ENCODE measurements at regions not wholly inside any gene's neighbourhood (a gene's known extent, or its start where the extent isn't known, plus 50 kb on each side); places are given as distances from the start of the nearest gene placed in this dataset.

- H3K4me1 ChIP-seq: no peaks in the 10 kb centered on the region
- H3K9me3 ChIP-seq: no peaks in the 10 kb centered on the region
- intact Hi-C loops (cut with DNase I; ENCODE audit: low total_unique reads): no loop called here
- 75 to 86% methylated on average over 2 of the region's 2 CpGs for WGBS, 2 donors
- H3K4me3 ChIP-seq: no peak overlapping the region
- H3K36me3 ChIP-seq (ENCODE audit: low read depth, missing control alignments): no peaks in the 10 kb centered on the region
- H3K27me3 ChIP-seq: no peaks in the 10 kb centered on the region
- TF ChIP-seq CTCF (IDR thresholded peaks at IDR 0.05): no peak
- TF ChIP-seq POLR2A (IDR thresholded peaks at IDR 0.05): no peak
- no peak overlapping the region for H3K27ac ChIP-seq
- no peak for DNase-seq
Observed at GRCh38 chr1:116259663-116260062, 113.4 kb upstream of the ATP1A1 start.

GRCh38 chr1:116260115-116260514 is 112.9 kb upstream of the ATP1A1 start:
- no peak for DNase-seq
- Histone ChIP-seq H3K9me3 (no peaks in the 10 kb centered on the region), H3K4me1 (no peaks in the 10 kb centered on the region), H3K27me3 (no peaks in the 10 kb centered on the region), H3K27ac (no peak overlapping the region), H3K4me3 (no peak overlapping the region), H3K36me3 (ENCODE audit: low read depth, missing control alignments) (no peaks in the 10 kb centered on the region)
- 58 to 63% methylated on average over 1 of the region's 1 CpG for WGBS, 2 donors
- intact Hi-C loops (cut with DNase I; ENCODE audit: low total_unique reads): no loop called here
- no peak for TF ChIP-seq CTCF (IDR thresholded peaks at IDR 0.05)

GRCh38 chr1:116260621-116261020 is 112.4 kb upstream of the ATP1A1 start:
- no peak for DNase-seq

GRCh38 chr1:116261227-116261626 is 111.8 kb upstream of the ATP1A1 start:
- TF ChIP-seq POLR2A (IDR thresholded peaks at IDR 0.05) (no peak), CTCF (IDR thresholded peaks at IDR 0.05) (no peak)
- Histone ChIP-seq H3K36me3 (ENCODE audit: low read depth, missing control alignments) (no peaks in the 10 kb centered on the region), H3K4me3 (no peak overlapping the region), H3K4me1 (no peaks in the 10 kb centered on the region), H3K9me3 (no peaks in the 10 kb centered on the region), H3K27me3 (no peaks in the 10 kb centered on the region), H3K27ac (peak overlapping the region; percentile 25 to 59)
- peak; percentile 55 for DNase-seq
- intact Hi-C loops (cut with DNase I; ENCODE audit: low total_unique reads): no loop called here
- WGBS, 2 donors: 52 to 54% methylated on average over 7 of the region's 7 CpGs

More at GRCh38 chr1:116260621-116261020, 112.4 kb upstream of the ATP1A1 start:
- no peak for TF ChIP-seq CTCF (IDR thresholded peaks at IDR 0.05)
- no peak for TF ChIP-seq POLR2A (IDR thresholded peaks at IDR 0.05)
- Histone ChIP-seq H3K4me1 (no peaks in the 10 kb centered on the region), H3K27ac (no peak overlapping the region), H3K9me3 (no peaks in the 10 kb centered on the region), H3K4me3 (no peak overlapping the region), H3K36me3 (ENCODE audit: low read depth, missing control alignments) (no peaks in the 10 kb centered on the region), H3K27me3 (no peaks in the 10 kb centered on the region)
- intact Hi-C loops (cut with DNase I; ENCODE audit: low total_unique reads): no loop called here
- WGBS, 2 donors: 54 to 63% methylated on average over 4 of the region's 4 CpGs

- Histone ChIP-seq H3K36me3 (ENCODE audit: low read depth, missing control alignments) (no peaks in the 10 kb centered on the region), H3K9me3 (no peaks in the 10 kb centered on the region), H3K4me1 (no peaks in the 10 kb centered on the region), H3K27me3 (no peaks in the 10 kb centered on the region), H3K27ac (peak overlapping the region in 1 of 2 donors; percentile 44), H3K4me3 (no peak overlapping the region)
- no peak for DNase-seq
- intact Hi-C loops (cut with DNase I; ENCODE audit: low total_unique reads): no loop called here
- TF ChIP-seq CTCF (IDR thresholded peaks at IDR 0.05): no peak
- no peak for TF ChIP-seq POLR2A (IDR thresholded peaks at IDR 0.05)
- WGBS, 2 donors: 66 to 71% methylated on average over 6 to 8 of the region's 8 CpGs
Observed at GRCh38 chr1:116262207-116262994, 110.6 kb upstream of the ATP1A1 start.

Measured in testis (tissue), 2 donors.